HEK293 (cell line): ENCODE measurements at regions not wholly inside any gene's neighbourhood (a gene's known extent, or its start where the extent isn't known, plus 50 kb on each side); places are given as distances from the start of the nearest gene placed in this dataset.

Source experiments
- CTCF ChIP-seq: fragments of 450-650 bp; formaldehyde crosslinking; IDR thresholded peaks from 2 replicates; pipeline ENCODE4 v1.5.1; 2016; ENCODE audit warnings: missing biosample characterization, missing genetic modification characterization
- HIC1 ChIP-seq: fragments of 450-650 bp; formaldehyde crosslinking; IDR thresholded peaks from 2 replicates; pipeline ENCODE4 v1.5.1; 2016; ENCODE audit warnings: missing biosample characterization, missing genetic modification characterization
- PRDM10 ChIP-seq: fragments of 450-650 bp; formaldehyde crosslinking; IDR thresholded peaks from 2 replicates; pipeline ENCODE4 v1.5.1; 2016; ENCODE audit warnings: missing biosample characterization, missing genetic modification characterization
- REPIN1 ChIP-seq: fragments of 450-650 bp; formaldehyde crosslinking; IDR thresholded peaks from 2 replicates; pipeline ENCODE4 v1.5.1; 2017; ENCODE audit warnings: missing biosample characterization, missing genetic modification characterization, low read depth
- ZNF274 ChIP-seq, 2 experiments: fragments of 200-500 bp in 1 of 2; fragments of 450-650 bp in 1 of 2; sonication (Bioruptor generic) in 1 of 2; formaldehyde crosslinking in 1 of 2; IDR thresholded peaks; 2 replicates each; pipeline versions ENCODE4 v1.5.1 to v1.6.1; 2014 to 2016; ENCODE audit warnings: borderline replicate concordance in 1 of 2, inconsistent platforms in 1 of 2, low read length in 1 of 2, missing biosample characterization in 1 of 2, missing genetic modification characterization in 1 of 2
- ZNF350 ChIP-seq: fragments of 450-650 bp; formaldehyde crosslinking; IDR thresholded peaks from 2 replicates; pipeline ENCODE4 v1.5.0; 2017; ENCODE audit warnings: missing biosample characterization, mild to moderate bottlenecking, missing genetic modification characterization
- ZNF558 ChIP-seq: fragments of 450-650 bp; formaldehyde crosslinking; IDR thresholded peaks from 2 replicates; pipeline ENCODE4 v1.5.1; 2016; ENCODE audit warnings: missing biosample characterization, missing genetic modification characterization
- TF ChIP-seq, protein P1 (sequence below): fragments of 450-650 bp; formaldehyde crosslinking; IDR thresholded peaks from 2 replicates; pipeline ENCODE4 v1.5.1; 2016; ENCODE audit warnings: missing biosample characterization, missing genetic modification characterization

- TF ChIP-seq PRDM10 (tag by site-specific recombination) (no peak), CTCF (no peak), ZNF558 (tag by site-specific recombination) (no peak), ZNF274 (IDR thresholded peaks at IDR 0.05; ENCODE audit: low read length) (no peak), ZNF274 (tag by site-specific recombination; IDR thresholded peaks at IDR 0.05; ENCODE audit: borderline replicate concordance) (no peak), HIC1 (no peak), ZNF350 (no peak), REPIN1 (tag by site-specific recombination) (no peak)
- TF ChIP-seq, protein P1, sequence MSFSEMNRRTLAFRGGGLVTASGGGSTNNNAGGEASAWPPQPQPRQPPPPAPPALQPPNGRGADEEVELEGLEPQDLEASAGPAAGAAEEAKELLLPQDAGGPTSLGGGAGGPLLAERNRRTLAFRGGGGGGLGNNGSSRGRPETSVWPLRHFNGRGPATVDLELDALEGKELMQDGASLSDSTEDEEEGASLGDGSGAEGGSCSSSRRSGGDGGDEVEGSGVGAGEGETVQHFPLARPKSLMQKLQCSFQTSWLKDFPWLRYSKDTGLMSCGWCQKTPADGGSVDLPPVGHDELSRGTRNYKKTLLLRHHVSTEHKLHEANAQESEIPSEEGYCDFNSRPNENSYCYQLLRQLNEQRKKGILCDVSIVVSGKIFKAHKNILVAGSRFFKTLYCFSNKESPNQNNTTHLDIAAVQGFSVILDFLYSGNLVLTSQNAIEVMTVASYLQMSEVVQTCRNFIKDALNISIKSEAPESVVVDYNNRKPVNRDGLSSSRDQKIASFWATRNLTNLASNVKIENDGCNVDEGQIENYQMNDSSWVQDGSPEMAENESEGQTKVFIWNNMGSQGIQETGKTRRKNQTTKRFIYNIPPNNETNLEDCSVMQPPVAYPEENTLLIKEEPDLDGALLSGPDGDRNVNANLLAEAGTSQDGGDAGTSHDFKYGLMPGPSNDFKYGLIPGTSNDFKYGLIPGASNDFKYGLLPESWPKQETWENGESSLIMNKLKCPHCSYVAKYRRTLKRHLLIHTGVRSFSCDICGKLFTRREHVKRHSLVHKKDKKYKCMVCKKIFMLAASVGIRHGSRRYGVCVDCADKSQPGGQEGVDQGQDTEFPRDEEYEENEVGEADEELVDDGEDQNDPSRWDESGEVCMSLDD (tag by site-specific recombination), result no peak
Observed at GRCh38 chr10:9211228-9211627, 1156.7 kb downstream of the GATA3 start.
